Stimulated activated naive CD8-positive, alpha-beta T cell treated with anti-CD3 and anti-CD28 coated beads, Interleukin-15, amount 100 ng/mL, for 72 hours (primary cell): ENCODE measurements at regions not wholly inside any gene's neighbourhood (a gene's known extent, or its start where the extent isn't known, plus 50 kb on each side); places are given as distances from the start of the nearest gene placed in this dataset.

Experiments used
- ATAC-seq: fragments of 150-1000 bp; cut with Tn5 transposase; 2 replicates; pipeline ENCODE4 v1.10.0; 2021; ENCODE audit warnings: mild to moderate bottlenecking, moderate library complexity
- DNase-seq, 2 donors: peaks; one replicate each; pipeline ENCODE4 v3.0.0; 2021 to 2022
- H3K27ac Mint-ChIP-seq, 2 donors: one replicate each; pipeline ENCODE4 v1.8.0; 2022; ENCODE audit warnings: mild to moderate bottlenecking in 2 of 2, mixed read lengths in 2 of 2, moderate library complexity in 2 of 2
- H3K27me3 Mint-ChIP-seq: one replicate; pipeline ENCODE4 v1.8.0; 2022; ENCODE audit warnings: mixed read lengths
- H3K4me1 Mint-ChIP-seq: one replicate; pipeline ENCODE4 v1.8.0; 2022; ENCODE audit warnings: mild to moderate bottlenecking, mixed read lengths
- H3K4me3 Mint-ChIP-seq, 2 donors: one replicate each; pipeline ENCODE4 v1.8.0; 2022; ENCODE audit warnings: mild to moderate bottlenecking in 2 of 2, mixed read lengths in 2 of 2, moderate library complexity in 1 of 2
- H3K9me3 Mint-ChIP-seq, 2 donors: one replicate each; pipeline ENCODE4 v1.8.0; 2022; ENCODE audit warnings: mixed read lengths in 2 of 2

DNA sequence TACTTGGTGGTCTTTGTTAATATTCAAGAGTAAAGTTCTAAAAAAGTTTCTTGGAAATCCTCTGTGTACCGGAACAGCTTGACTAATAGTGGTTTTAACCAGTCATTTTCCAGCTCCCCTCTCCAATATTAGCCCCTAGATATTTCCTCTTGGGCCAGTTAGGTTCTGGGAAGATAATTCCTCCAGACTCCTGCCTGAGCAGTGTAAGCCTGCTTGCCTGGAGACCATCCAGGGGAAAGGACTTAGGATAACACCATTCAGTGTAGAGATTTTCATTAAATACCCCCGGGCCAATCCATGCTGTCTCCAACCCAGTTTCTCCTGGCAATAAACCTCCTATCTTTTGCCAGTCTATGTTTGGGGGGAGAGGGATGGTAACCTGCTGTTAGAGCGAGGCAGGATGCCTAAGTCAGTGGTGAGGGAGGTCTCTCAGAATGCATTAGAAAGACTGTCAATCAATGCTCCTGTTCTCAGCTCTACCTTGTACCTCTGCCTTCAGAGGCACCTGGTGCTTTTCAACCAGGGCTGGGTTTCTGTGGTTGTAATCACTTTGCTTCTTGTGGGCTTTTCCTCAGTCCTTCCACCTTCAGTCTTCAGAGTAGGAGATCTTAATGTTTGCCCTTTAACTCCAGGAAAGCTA is 186.4 kb downstream of the RNF152 start:
- Mint-ChIP-seq H3K4me3 (no peak overlapping the region), H3K27ac (no peak overlapping the region), H3K9me3 (peaks cover 4 to 7% of the 10 kb centered on the region in 2 donors), H3K4me1 (no peaks in the 10 kb centered on the region), H3K27me3 (peaks cover 11% of the 10 kb centered on the region)
- DNase-seq (no peak), ATAC-seq (no peak)

DNA sequence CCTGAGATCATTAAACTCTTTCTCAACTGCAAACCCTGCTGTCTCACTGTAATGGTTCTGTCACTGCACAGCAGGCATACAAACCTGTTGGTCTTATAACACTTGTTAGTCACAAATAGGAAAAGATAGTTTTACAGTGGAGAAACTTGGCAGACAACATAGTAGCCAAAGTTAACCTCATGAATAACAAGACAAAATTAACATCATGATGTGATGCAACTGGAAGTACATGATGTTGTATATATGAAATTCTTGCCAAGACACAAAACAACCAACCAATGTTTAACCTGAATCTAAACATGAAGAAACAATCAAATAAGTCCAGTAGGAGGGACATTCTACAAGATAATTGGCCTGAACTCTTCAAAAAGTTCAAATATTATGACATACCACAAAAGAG is 189.3 kb downstream of the RNF152 start:
- ATAC-seq = no peak
- peaks cover 11% of the 10 kb centered on the region for H3K27me3 Mint-ChIP-seq
- no peak overlapping the region for H3K27ac Mint-ChIP-seq
- DNase-seq = no peak
- no peaks in the 10 kb centered on the region for H3K4me1 Mint-ChIP-seq
- H3K4me3 Mint-ChIP-seq = no peak overlapping the region
- H3K9me3 Mint-ChIP-seq = peaks cover 4 to 7% of the 10 kb centered on the region in 2 donors

DNA sequence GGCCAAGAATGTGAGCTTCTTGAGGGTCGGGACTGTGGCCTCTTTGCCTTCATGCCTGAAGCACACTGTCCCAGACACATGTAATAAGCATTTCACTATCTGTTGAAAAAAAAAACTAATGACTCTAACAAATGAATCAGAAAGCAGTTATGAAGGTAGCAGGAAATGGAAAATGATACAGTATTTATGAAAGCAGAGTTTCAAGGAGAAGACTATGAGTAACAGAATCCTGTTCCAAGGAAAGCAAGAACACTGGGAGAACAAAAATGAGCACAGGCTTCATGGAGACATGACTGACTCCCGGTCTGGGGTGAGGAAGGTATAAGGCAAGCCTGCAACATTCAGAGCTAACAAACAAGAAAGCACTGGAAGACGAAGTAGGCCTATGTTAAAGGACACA is 190.8 kb downstream of the RNF152 start:
- Mint-ChIP-seq H3K4me3 (no peak overlapping the region), H3K4me1 (no peaks in the 10 kb centered on the region), H3K27me3 (peaks cover 19% of the 10 kb centered on the region), H3K27ac (no peak overlapping the region), H3K9me3 (peaks cover 4 to 7% of the 10 kb centered on the region in 2 donors)
- no peak for ATAC-seq
- no peak for DNase-seq

DNA sequence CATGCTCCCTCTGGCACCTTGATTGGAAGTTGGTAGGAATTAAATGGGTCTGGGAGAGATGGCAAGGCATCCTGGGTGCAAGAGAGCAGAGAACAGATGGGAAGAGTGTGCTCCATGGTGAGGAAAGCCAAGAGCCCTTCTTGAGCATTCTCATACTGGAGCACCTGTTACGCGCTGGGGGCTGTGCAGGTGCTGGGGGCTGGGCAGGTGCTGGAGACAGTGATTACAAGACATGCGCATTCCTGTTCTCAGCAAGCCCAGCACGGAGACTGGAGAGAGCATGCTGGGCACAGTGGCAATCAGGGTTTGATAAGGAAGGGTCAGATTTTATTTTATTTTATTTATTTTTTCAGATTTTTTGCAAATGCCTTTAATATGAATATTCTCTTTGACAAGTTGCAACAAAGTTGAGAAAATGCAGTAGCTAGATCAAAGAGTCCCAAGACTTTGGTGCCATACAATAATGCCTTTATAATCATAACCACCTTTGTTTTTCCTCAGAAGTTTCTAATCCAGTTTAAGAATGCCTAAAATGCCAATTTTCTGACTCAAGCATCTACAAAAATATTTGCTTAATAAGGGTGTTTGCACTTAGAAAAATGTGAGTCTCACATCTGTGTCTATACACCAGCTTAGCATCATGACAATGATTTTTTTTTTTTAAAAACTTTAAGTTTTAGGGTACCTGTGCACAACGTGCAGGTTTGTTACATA is 193.3 kb downstream of the RNF152 start:
- H3K9me3 Mint-ChIP-seq = peaks cover 4 to 7% of the 10 kb centered on the region in 2 donors

DNA sequence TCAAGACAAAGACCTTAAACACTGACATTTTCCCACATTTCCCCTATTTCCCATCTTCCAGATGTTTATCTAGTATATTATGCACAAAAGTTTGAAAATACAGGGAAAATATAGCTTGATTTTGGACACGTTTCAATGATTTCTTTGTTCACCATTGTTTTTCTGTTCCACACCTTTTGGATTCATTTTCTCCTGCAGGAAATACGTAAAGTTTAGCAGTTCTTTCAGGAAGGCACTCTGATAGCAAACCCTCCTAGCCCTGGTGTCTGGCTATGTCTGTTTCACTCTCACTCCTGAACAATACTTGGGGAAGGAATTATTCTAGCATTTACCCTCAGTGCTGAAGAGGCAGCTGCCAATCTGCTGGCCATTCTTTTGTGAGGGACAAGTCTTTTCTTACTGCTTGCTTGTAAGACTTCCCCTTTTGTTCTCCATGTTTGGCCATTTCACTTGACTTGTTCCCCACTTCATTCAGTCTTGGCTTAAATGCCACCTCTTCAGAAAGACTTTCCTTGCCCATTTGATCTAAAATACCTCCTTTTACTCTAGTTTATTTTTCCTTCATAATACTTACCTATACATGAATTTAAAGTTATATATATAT is 195.4 kb downstream of the RNF152 start:
- Mint-ChIP-seq H3K27ac (no peak overlapping the region), H3K4me1 (no peaks in the 10 kb centered on the region), H3K27me3 (peaks cover 15% of the 10 kb centered on the region), H3K9me3 (no peaks in the 10 kb centered on the region), H3K4me3 (no peak overlapping the region)
- DNase-seq (no peak), ATAC-seq (no peak)

More for the DNA sequence above, 193.3 kb downstream of the RNF152 start:
- DNase-seq (no peak), ATAC-seq (no peak)
- Mint-ChIP-seq H3K4me3 (no peak overlapping the region), H3K27me3 (peaks cover 10% of the 10 kb centered on the region), H3K4me1 (no peaks in the 10 kb centered on the region), H3K27ac (no peak overlapping the region)

DNA sequence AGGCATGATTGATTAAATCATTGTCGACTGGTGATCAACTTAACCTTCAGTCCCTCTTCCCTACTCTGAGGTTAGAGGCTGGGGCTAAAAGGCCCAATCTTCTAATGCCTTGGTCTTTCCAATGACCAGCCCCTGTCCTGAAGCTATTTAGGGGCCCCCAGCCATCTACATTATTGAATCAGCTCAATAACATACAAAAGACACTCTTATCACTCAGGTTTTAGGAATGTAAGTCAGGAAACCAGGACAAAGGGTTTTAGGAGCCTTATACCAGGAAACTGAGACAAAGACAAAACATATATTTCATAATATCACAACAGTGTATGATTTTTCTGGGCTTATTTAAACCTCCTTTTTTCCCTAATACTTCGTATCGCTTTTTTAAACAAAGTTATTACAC is 198.6 kb downstream of the RNF152 start:
- no peaks in the 10 kb centered on the region for H3K4me1 Mint-ChIP-seq
- H3K27ac Mint-ChIP-seq = no peak overlapping the region
- ATAC-seq (no peak), DNase-seq (no peak)
- no peak overlapping the region for H3K4me3 Mint-ChIP-seq
- peaks cover 23% of the 10 kb centered on the region for H3K27me3 Mint-ChIP-seq
- H3K9me3 Mint-ChIP-seq = no peaks in the 10 kb centered on the region

DNA sequence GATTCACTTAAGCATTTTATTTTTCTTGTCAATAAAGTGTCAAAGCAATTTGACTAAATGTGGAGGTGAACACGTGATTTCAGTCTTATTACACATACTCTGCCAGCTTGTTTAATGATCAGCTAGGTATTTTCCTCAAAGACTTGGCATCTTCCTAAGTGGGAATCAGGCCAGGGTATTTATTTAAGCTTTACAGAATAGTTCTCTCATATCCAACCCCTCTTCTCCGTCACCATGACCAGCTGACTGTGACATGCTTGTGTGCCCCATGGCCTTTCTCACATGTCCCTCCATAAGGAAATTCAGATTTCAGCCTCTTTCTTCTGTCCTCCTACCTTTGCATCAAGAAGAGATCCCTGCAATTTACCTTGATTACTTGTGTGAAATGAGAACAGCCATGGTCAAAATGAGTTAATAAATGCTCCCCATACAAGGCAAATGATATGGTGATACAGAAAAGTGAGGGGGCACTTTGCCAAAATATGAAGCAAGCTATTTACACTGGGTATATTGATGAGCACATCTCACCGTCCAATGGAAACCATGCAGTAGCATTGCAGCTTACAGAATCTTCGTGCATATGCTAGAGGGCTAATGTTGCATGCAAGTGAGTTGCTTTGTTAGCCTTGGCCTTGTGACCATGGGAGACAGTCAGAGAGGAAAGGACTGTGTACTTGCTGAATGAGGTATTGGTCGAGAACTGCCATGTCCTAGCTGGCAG is 202.2 kb downstream of the RNF152 start:
- ATAC-seq = no peak
- H3K27me3 Mint-ChIP-seq = peaks cover 21% of the 10 kb centered on the region
- H3K4me3 Mint-ChIP-seq = no peak overlapping the region

DNA sequence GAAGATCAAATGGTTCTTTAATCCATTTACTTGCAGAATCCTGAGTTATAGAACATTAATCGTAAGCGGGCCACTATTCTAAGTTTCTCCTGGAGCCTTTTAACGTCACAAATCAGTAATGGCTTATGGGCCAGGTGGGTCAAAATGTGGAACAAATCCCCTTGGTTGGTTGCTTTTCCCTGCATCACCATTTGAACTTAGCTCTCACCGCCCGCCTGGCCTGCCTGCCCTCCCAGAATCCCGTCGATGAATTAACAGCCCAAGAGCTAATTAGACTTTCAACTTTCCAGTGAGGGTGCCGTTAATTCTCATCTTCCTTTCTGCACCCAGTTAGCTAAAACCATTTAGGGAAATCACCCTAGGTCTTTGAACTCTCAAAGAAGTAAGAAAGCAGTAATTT is 205.5 kb downstream of the RNF152 start:
- Mint-ChIP-seq H3K27me3 (peaks cover 15% of the 10 kb centered on the region), H3K9me3 (no peaks in the 10 kb centered on the region), H3K4me1 (no peaks in the 10 kb centered on the region), H3K27ac (no peak overlapping the region), H3K4me3 (no peak overlapping the region)
- no peak for ATAC-seq
- no peak for DNase-seq

More for the DNA sequence above, 202.2 kb downstream of the RNF152 start:
- no peaks in the 10 kb centered on the region for H3K4me1 Mint-ChIP-seq
- no peak overlapping the region for H3K27ac Mint-ChIP-seq
- no peaks in the 10 kb centered on the region for H3K9me3 Mint-ChIP-seq
- no peak for DNase-seq

DNA sequence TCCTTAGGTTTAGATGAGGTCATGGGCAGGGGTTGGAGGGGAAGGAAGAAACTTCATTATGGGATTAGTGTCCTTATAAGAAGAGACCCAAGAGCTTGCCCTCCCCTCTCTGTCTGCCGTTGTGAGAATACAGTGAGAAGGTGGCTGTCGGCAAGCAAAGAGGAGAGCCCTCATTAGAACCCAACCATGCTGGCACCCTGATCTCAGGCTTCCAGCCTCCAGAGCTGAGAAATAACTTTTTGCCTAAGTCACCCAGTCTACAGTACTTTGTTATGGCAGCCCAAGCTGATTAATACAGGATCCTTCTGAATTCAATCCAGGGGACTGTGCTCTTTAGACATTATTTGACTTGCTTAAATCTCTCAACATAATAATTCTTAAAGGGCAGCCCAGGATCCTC is 209.0 kb downstream of the RNF152 start:
- H3K9me3 Mint-ChIP-seq = peaks cover 10 to 12% of the 10 kb centered on the region in 2 donors
- H3K4me1 Mint-ChIP-seq = no peaks in the 10 kb centered on the region
- no peak for DNase-seq
- H3K27me3 Mint-ChIP-seq = peaks cover 7% of the 10 kb centered on the region
- H3K4me3 Mint-ChIP-seq = no peak overlapping the region
- ATAC-seq = no peak
- no peak overlapping the region for H3K27ac Mint-ChIP-seq

DNA sequence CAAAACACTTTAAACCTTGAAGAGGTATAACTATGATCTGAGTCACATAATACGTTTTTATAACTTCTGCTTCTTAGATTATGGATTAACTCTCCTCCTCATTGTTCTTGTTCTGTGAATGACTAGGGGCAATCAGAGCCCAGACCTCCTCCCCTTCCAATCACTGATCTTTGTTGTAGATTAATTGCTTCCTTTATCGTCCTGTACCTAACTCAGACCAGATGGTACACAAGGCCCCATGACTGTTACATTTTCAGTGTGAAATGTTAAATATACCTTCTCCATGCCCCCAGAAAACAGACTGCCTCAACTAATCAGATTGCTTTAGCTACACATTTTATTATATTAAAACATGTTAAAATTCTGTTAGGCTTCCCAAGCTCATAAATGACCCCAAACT is 211.7 kb downstream of the RNF152 start:
- no peak for ATAC-seq
- Mint-ChIP-seq H3K27ac (no peak overlapping the region), H3K4me1 (no peaks in the 10 kb centered on the region), H3K9me3 (peaks cover 12 to 16% of the 10 kb centered on the region in 2 donors), H3K27me3 (no peaks in the 10 kb centered on the region), H3K4me3 (no peak overlapping the region)
- DNase-seq = no peak

DNA sequence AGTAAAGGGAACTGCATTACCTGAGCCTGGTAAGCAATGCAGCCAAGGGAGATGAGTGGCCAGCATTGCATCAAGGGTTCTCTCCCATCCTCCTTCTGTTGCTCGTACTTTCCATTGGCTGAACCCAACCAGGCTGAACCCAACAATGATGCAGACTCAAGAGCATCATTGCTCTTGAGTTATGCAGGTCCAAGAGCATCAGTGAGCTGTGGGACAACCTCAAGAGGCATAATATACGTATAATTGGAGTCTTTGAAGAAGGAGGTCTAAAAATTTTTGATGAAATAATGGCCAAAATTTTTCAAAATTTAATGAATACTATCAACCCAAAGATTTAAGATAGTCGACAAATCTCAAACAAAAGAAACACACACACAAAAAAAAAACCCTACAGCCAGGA is 213.0 kb downstream of the RNF152 start:
- DNase-seq (no peak), ATAC-seq (no peak)
- Mint-ChIP-seq H3K9me3 (peaks cover 12 to 16% of the 10 kb centered on the region in 2 donors), H3K4me3 (no peak overlapping the region), H3K4me1 (no peaks in the 10 kb centered on the region), H3K27me3 (peaks cover 5% of the 10 kb centered on the region), H3K27ac (no peak overlapping the region)

DNA sequence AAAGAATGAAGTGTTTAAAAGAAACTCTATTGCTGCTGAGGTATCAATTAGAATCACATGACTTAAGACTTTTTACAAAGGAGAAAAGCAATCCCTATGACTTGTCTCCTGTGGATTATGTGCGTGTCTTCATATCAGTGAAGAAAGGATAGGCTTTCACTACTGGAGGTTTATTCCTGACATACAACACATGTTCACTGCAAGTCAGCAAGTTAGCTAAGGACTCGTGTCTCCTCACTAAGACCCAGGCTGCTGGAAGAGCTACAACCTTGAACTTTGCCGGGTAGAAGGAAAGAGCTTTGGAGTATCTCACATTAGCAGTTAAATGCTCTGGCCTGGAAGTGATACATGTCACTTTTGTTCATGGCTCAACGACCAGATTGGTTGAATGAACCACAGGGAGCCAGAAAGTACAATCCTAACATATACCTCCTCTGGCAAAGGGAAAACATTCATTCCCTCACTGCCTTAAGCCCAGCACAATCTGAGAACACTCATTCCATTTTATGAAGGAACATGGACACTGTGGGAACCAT is 215.3 kb downstream of the RNF152 start:
- Mint-ChIP-seq H3K4me1 (no peaks in the 10 kb centered on the region), H3K27ac (no peak overlapping the region), H3K9me3 (peaks cover 12 to 16% of the 10 kb centered on the region in 2 donors), H3K27me3 (peaks cover 28% of the 10 kb centered on the region), H3K4me3 (no peak overlapping the region)
- DNase-seq (no peak), ATAC-seq (no peak)

DNA sequence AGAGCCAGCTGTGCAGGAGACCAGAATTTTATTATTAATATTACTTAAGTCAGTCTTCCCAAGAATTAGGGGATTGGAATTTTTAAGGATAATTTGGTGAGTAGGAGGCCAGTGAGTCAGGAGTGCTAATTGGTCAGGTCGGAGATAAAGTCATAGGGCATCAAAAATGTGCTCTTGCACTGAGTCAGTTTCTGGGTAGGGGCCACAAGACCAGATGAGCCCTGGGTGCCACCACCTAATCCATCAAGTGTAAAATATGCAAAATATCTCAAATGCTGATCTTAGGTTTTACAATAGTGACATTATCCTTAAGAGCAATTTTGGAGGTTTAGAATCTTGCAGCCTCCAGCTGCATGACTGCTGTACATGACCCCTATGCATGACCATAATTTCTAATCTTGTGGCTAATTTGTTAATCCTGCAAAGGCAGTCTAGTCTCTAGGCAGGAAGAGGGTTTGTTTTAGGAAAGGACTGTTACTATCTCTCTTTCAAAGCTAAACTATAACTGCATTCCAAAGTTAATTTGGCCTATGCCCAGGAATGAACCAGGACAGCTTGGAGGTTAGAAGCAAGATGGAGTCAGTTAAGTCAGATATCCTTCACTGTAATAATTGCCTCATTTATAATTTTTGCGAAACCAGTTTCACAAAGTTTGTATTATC is 215.9 kb downstream of the RNF152 start:
- Mint-ChIP-seq H3K4me3 (no peak overlapping the region), H3K4me1 (no peaks in the 10 kb centered on the region), H3K9me3 (peaks cover 12 to 16% of the 10 kb centered on the region in 2 donors), H3K27ac (no peak overlapping the region), H3K27me3 (peaks cover 34% of the 10 kb centered on the region)
- ATAC-seq (no peak), DNase-seq (no peak)

DNA sequence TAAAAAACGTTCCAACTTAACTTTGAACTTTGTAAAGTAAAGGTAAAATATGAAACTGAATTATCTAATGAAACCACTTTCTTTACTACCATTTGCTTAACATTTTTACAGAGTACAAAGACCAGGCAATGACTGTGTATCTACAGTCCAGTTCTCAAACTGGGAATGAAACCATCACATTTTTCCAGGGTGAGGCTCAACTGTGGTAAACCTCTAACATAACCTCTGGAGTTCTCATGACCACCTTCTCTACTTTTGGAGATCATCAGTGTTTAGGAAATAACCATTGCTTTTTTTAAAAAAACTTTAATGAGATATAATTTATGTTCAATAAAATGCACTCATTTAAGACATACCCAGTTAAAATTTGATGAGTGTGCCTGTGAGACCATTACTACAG is 223.5 kb downstream of the RNF152 start:
- Mint-ChIP-seq H3K27ac (no peak overlapping the region), H3K4me3 (no peak overlapping the region), H3K4me1 (no peaks in the 10 kb centered on the region), H3K9me3 (no peaks in the 10 kb centered on the region), H3K27me3 (peaks cover 40% of the 10 kb centered on the region)
- ATAC-seq (no peak), DNase-seq (no peak)

DNA sequence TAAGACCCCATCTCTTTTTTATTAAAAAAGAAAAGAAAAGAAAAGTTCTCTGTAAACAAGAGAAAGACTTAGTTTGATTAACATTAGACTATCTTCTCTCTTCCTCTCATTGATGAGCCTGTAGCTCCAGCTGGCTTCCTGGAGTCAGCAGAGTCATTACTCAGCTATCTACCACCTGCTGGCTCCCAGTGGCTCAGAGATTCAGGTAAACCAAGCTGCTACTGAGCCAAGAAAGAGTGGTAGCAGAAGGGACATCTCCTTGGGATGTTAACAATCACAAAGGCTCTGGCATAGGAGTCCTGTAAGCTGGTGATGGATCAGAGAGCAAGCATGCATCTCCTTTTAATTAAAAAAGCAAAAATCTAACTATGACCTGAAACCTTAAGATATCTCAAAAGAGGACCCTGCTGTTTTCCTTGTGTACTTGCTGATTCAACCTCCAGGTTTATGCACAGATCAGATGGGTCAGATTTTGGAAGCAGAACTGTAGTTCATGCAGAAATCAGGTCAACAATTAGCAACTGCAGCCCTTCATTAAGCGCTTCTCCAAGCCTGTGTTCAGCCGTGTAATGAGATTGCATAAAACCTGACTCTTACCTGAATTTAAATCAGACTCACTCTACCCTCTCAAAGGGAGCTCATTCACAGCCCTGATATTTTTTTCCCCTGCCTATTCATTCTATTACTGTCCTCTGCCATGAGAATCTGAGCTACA is 225.8 kb downstream of the RNF152 start:
- Mint-ChIP-seq H3K9me3 (peaks cover 7 to 8% of the 10 kb centered on the region in 2 donors), H3K4me3 (no peak overlapping the region), H3K27me3 (peaks cover 17% of the 10 kb centered on the region), H3K4me1 (no peaks in the 10 kb centered on the region), H3K27ac (no peak overlapping the region)
- ATAC-seq (no peak), DNase-seq (no peak)
